Activated CD8-positive, alpha-beta memory T cell treated with anti-CD3 and anti-CD28 coated beads, Interleukin-2, amount 50 U/mL, for 4 hours (primary cell): ENCODE measurements at regions not wholly inside any gene's neighbourhood (a gene's known extent, or its start where the extent isn't known, plus 50 kb on each side); places are given as distances from the start of the nearest gene placed in this dataset.
A peak's percentile ranks its signal among the peaks of the same experiment; 100 is the strongest.
"Not testable (repeated sequence)": the region's sequence is repeated elsewhere in the genome, so short reads cannot be mapped to it uniquely, and the experiment has no call there.

Experiments
- DNase-seq: peaks from one replicate; pipeline ENCODE4 v3.0.0-alpha.2; 2020

DNA sequence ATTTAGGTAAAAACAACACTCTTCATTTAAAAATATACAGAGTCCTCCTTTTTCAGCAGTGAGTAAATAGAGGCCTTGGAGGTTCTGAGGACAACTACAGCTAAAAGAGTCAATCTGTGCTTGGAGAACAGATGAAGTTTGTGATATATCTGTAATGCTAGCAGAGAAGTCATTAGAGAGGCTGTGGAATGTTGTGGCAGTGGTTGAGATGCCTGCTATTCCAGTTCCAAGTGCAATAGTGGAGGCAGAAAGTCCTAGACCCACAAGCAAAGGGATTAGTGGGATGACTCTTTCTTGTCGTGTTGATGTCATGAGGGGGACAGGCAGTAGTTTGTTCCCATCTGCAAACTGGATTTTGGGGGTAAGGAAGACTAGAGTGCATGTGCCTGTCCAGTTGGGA is 62.1 kb upstream of the EZR start:
- DNase-seq, result not testable (repeated sequence)

DNA sequence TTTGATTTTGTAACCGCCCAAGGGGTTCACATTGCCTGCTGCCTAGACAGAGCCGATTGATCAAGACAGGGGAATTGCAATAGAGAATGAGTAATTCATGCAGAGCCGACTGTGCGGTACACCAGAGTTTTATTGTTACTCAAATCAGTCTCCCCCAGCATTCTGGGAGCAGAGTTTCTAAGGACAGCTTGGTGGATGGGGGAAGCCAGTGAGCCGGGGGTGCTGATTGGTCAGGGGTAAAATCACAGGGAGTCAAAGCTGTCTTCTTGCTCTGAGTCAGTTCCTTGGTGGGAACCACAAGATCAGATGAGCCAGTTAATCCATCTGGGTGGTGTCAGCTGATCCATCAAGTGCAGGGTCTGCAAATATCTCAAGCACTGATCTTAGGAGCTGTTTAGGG is 60.0 kb upstream of the EZR start:
- peak; percentile 33 for DNase-seq

- no peak for DNase-seq
Observed at GRCh38 chr6:158877716-158878115, 58.5 kb upstream of the EZR start.

DNA sequence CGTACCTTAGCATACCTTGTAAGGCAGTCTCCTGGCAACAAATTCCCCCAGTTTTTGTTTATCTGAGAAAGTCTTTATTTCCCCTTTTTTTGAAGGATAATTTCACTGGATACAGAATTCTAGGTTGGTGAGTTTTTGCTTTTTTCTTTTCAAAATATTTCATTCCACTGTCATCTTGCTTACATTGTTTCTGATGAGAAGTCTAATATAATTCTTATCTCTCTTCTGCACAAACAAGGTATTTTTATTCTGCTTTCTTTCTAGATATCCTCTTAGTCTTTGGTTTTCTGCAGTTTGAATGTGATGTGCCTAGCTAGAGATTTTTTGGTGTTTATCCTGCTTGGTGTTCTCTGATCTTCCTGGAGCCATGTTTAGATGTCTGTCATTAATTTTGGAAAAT is 57.7 kb upstream of the EZR start:
- no peak for DNase-seq

DNA sequence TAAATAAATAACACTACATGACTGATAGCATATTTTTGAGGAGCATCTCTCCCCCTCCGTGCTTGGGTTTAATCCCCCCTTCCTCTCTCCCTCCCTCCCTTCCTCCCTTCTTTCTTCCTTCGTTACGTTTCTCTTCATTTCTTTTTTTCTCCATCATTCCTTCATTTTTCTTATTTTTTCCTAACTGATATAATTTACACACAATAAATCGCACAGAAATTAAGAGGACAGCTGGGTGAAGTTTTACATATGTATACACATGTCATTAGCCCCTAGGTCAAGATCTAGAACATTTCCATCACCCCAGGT is 51.4 kb upstream of the EZR start:
- DNase-seq, result no peak

- DNase-seq, result peak; percentile 57
Observed at GRCh38 chr6:158869826-158870648, 50.9 kb upstream of the EZR start.

- DNase-seq, result peak; percentile 97
Observed at GRCh38 chr6:158868890-158869825, 50.0 kb upstream of the EZR start.
